HG02938 (cell line): ENCODE measurements at regions not wholly inside any gene's neighbourhood (a gene's known extent, or its start where the extent isn't known, plus 50 kb on each side); places are given as distances from the start of the nearest gene placed in this dataset.
"Not testable (repeated sequence)": the region's sequence is repeated elsewhere in the genome, so short reads cannot be mapped to it uniquely, and the experiment has no call there.

ENCODE experiments used
- ATAC-seq: cut with Tn5 transposase; IDR thresholded peaks from one replicate; pipeline ENCODE4 v1.9.1; 2021; ENCODE audit warnings: mild to moderate bottlenecking, moderate library complexity; ENCODE audit not compliant: unreplicated experiment

DNA sequence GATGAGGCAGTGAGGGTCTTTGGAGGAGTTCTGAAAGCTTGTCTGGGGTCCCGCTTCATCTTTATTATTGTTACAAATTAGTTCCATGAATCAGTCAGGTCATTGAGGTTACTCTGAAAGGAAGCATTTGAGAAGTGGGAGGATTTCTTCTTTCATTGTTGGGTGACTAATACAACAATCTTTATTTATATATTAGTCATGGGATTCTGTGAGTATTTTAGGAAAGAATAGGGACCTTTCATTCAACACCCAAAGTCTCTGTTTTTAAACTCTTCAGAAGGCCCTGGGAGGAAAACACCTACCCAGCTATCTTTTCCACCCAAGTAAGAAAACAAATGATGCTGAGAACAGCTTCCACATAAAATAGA, 98.3 kb downstream of the SOD2 start:
- no peak for ATAC-seq

GRCh38 chr6:159594106-159594749, 98.8 kb downstream of the SOD2 start:
- ATAC-seq: no peak

DNA sequence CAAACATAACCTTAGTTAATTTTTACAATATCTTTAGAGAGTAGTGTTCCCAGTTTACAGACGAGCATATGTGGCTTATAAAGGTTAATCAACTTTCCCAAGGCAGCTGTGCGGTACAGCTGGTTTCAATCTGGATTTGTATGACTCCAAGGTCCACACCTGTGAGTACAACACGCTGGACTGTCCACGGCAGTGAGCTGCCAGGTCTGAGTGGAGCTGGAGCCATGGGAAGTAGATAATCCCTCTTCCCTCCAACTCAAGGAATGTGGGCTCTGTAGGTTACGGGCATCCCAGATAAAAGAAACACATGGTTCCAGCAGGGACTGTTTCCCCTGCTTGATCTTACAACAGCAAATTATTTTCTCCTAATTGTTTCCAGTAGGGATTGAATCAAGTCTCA, 102.2 kb downstream of the SOD2 start:
- ATAC-seq: no peak

DNA sequence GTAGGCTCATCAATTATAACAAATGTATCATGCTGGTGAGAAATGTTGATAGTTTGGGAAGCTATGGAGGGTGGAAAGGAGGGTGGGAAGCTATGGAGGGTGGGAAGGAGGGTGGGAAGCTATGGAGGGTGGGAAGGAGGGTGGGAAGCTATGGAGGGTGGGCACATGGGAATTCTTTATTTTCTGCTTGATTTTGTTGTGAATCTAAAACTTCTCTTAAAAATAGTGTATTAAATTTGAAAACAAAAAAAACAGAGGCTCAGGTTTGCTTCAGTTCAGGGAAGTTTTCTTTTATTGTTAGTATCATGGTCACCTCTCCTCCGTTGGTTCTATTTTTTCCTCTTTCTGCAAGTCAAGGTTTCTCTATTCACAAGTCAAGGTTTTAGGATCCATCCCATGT, 106.4 kb downstream of the SOD2 start:
- ATAC-seq: no peak

- ATAC-seq: no peak
Measured at GRCh38 chr6:159582736-159583135, 110.3 kb downstream of the SOD2 start.

DNA sequence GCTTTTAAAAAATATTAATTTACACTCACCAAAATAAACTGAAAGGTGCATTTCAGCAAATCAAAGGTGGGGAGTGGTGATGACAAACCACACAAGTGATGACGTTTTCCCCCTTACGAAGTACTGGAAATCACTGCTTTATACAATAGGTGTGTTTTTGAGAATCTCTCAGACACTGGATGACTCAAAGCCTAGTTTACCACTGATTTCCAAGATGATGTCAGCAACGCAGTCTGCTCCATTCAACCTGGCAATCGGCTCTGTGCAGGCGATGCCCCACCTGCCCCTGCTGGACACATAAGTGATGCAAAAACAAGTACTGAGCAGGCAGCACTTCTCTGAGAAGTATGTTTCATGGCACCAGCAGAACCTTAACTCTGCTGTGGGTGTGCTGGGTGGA, 114.4 kb downstream of the SOD2 start:
- ATAC-seq: no peak

GRCh38 chr6:159577564-159577963, 115.5 kb downstream of the SOD2 start:
- no peak for ATAC-seq

GRCh38 chr6:159572439-159573110, 120.5 kb downstream of the SOD2 start:
- ATAC-seq: no peak

DNA sequence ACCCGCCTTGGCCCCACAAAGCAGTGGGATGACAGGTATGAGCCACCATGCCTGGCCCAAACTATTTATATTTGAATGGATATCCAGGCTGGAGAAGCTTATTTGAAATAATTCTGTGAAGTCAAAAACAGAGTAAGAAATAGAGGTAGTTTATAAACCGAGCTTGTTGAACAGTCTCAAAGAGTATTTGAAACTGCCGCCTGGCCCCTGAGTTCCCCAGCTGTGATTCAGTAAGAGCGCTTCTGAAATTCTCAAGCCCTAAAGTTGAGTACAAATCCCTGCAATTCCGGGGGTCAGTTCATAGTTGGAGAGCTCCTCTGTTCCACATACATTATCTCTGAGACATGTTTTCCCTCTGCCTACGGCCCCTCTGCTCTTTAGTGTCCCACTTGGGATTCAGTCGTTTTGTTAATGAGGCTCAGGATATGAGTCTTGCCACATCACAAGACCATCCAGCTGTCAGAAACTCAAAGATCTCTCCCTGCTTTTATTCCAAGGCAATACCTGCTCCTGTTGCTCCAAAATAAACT, 127.8 kb downstream of the SOD2 start:
- no peak for ATAC-seq

DNA sequence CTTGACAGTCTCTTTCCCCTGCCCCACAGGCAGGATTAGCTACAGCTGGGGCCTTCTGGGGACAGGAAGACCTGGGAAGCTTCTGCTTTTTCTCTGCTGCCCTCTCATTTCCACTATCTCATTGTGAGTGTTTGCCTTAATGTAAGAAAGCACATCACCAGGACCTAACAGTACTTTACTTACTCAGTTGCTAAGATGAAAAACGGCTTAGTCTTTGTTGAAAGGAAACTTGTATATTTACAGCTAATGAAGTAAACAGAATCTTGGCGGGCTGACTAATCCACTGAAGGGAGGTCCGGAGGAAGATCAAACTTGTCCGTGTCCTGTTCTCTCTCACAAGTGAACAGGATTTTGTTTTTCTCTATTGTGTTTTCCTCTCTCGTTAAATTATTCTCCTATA, 128.6 kb downstream of the SOD2 start:
- ATAC-seq: no peak

GRCh38 chr6:159557031-159557430, 136.0 kb downstream of the SOD2 start:
- ATAC-seq: no peak

- ATAC-seq: no peak
Measured at GRCh38 chr6:159555082-159555875, 137.8 kb downstream of the SOD2 start.

DNA sequence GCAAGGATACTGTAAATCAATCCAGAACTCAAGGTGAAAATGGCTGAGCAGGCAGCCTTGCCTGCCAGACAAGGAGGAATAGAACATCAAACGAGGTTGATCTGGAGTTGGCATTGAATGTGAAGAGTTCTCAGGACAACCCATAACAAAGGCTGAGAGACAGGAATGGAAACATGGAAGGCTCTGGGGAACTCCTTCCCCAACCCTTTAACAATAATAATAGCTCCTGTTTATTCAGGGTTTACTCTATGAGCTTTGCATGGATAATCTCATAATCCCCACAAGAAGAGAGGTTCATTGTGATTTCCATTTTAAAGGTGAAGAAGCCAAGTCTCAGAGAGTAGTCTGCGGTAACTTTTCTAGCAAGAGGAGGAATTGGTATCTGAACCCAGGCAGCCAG, 151.7 kb downstream of the SOD2 start:
- no peak for ATAC-seq

GRCh38 chr6:159540883-159541282, 152.2 kb downstream of the SOD2 start:
- no peak for ATAC-seq

DNA sequence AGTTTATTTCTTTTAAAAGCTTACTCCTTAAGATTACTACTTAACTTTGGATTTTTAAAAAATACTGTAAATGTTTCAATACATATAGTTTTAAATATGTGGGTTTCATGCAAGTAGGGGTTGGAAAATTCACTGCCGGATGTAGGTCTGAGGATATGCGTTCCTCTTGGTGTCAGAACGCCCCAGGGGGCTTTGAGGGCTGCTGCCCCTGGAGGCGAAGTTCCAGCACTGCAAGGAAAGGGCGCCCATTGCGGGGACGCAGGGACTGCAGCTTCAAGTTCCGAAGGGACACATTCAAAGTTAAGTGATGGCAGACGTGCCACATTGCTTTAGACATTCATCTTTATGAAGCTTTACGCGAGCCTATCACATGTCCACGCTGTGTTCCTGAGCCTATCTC, 152.9 kb downstream of the SOD2 start:
- ATAC-seq: no peak

DNA sequence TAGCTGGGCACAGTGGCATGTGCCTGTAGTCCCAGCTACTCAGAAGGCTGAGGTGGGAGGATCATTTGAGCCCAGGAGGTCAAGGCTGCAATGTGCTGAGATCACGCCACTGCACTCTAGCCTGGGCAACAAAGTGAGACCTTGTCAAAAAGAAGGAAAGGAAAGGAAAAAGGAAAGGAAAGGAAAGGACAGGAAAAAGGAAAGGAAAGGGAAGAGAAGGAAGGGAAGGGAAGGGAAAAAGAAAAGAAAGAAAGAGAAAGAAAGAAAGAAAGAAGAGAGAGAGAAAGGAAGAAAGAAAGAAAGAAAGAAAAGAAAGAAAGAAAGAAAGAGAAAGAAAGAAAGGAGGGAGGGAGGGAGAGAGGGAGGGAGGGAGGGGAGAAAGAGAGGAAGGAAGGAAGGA, 155.0 kb downstream of the SOD2 start:
- not testable (repeated sequence) for ATAC-seq

DNA sequence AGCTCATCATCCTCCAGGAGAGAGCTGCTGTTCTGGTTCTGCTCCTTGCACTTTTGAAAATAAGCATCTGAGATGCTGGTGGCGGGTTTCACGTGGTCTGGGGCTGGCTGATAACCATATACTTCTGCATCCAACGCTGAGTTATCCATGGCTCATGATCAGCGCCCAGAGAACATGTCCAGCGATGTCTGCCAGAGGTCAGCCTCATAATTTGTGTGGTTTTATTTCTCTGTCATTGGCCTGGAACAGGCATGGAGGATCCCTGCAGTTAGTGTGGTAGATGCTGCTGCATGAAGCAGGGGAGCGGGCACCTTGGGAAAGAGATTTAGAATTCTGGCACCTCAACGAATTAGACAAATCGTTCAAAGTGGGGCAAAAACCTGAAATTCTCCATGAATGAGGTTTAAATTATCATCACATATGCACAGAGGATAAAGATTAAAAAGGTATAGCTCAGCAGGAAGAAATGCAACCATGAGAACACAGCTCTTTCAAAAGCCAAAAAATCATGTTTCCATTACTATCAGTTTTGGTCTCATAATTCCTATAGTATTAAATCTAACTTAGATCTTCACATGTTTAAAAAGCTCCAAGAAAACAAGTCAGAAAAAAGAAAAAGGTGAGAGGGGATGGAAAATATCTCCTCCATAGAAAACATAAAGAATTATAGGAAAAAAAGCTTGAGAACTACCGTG, 157.2 kb downstream of the SOD2 start:
- no peak for ATAC-seq

GRCh38 chr6:159533568-159533967, 159.5 kb downstream of the SOD2 start:
- no peak for ATAC-seq

DNA sequence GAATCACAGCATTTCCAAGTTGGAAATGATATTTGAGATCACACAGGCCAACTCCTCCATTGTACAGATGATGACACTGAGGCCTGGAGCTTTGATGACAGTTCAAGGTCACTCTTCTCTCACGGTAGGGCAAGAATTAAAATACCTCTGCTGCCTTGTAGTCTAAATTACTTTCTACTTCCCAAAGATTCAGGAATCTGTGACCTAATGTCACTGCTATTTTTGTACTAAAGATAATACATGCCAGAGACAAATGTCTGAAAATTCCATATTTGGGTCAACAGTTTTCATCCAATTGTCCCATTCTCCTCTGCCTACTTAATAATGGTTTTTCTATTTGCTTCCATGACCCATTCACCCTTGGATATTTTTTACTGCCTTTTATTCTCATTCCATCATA, 160.0 kb downstream of the SOD2 start:
- ATAC-seq: no peak

- ATAC-seq: no peak
Measured at GRCh38 chr6:159532155-159532554, 160.9 kb downstream of the SOD2 start.

DNA sequence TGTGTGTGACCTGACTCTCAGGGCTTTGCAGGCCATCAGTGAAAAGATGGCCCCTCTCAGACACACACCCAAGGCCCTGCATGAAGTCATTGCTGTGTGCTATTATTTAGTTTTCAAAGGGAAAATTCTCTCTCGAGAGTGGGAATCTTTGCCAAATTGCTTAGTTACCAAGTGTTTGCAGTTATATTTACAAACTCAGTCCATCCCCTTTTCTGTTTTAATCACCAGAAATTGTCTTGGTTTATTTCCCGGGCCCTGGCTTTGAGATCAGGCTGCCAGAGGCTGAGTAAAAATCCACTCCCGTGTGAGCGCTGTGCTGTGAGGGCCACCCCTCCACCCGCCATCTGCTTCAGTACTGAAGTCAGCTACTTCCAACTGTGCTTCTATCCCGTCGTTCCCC, 163.1 kb downstream of the SOD2 start:
- ATAC-seq: no peak
